ENCODE measurements at regions not wholly inside any gene's neighbourhood (a gene's known extent, or its start where the extent isn't known, plus 50 kb on each side); places are given as distances from the start of the nearest gene placed in this dataset.

- TF ChIP-seq RAD21 (IDR thresholded peaks at IDR 0.05) = no peak
- TF ChIP-seq, protein P1, sequence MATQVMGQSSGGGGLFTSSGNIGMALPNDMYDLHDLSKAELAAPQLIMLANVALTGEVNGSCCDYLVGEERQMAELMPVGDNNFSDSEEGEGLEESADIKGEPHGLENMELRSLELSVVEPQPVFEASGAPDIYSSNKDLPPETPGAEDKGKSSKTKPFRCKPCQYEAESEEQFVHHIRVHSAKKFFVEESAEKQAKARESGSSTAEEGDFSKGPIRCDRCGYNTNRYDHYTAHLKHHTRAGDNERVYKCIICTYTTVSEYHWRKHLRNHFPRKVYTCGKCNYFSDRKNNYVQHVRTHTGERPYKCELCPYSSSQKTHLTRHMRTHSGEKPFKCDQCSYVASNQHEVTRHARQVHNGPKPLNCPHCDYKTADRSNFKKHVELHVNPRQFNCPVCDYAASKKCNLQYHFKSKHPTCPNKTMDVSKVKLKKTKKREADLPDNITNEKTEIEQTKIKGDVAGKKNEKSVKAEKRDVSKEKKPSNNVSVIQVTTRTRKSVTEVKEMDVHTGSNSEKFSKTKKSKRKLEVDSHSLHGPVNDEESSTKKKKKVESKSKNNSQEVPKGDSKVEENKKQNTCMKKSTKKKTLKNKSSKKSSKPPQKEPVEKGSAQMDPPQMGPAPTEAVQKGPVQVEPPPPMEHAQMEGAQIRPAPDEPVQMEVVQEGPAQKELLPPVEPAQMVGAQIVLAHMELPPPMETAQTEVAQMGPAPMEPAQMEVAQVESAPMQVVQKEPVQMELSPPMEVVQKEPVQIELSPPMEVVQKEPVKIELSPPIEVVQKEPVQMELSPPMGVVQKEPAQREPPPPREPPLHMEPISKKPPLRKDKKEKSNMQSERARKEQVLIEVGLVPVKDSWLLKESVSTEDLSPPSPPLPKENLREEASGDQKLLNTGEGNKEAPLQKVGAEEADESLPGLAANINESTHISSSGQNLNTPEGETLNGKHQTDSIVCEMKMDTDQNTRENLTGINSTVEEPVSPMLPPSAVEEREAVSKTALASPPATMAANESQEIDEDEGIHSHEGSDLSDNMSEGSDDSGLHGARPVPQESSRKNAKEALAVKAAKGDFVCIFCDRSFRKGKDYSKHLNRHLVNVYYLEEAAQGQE (IDR thresholded peaks at IDR 0.05) = no peak
- TF ChIP-seq, protein P2, sequence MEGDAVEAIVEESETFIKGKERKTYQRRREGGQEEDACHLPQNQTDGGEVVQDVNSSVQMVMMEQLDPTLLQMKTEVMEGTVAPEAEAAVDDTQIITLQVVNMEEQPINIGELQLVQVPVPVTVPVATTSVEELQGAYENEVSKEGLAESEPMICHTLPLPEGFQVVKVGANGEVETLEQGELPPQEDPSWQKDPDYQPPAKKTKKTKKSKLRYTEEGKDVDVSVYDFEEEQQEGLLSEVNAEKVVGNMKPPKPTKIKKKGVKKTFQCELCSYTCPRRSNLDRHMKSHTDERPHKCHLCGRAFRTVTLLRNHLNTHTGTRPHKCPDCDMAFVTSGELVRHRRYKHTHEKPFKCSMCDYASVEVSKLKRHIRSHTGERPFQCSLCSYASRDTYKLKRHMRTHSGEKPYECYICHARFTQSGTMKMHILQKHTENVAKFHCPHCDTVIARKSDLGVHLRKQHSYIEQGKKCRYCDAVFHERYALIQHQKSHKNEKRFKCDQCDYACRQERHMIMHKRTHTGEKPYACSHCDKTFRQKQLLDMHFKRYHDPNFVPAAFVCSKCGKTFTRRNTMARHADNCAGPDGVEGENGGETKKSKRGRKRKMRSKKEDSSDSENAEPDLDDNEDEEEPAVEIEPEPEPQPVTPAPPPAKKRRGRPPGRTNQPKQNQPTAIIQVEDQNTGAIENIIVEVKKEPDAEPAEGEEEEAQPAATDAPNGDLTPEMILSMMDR (IDR thresholded peaks at IDR 0.05; ENCODE audit: low read depth, low read length, missing input control) = no peak
Observed at GRCh38 chr4:162485486-162485885, 321.7 kb upstream of the FSTL5 start.

Data from liver (tissue), 3 donors.